IPS DF 6.9 (cell line): ENCODE measurements at regions not wholly inside any gene's neighbourhood (a gene's known extent, or its start where the extent isn't known, plus 50 kb on each side); places are given as distances from the start of the nearest gene placed in this dataset.

Experiments
- DNase-seq: peaks from one replicate; pipeline ENCODE4 v3.0.0-alpha.2; 2013; ENCODE audit warnings: low read depth, low spot score
- H3K27ac ChIP-seq: one replicate; pipeline ENCODE4 v1.5.1; 2013; ENCODE audit warnings: low read length, control low read depth
- H3K27me3 ChIP-seq: 2 replicates; pipeline ENCODE4 v1.6.1; 2013; ENCODE audit warnings: mild to moderate bottlenecking, low read length; ENCODE audit not compliant: control insufficient read depth, insufficient read depth
- H3K36me3 ChIP-seq: 2 replicates; pipeline ENCODE4 v1.6.1; 2013; ENCODE audit warnings: low read length; ENCODE audit not compliant: control insufficient read depth, insufficient read depth
- H3K4me1 ChIP-seq: 2 replicates; pipeline ENCODE4 v1.6.1; 2013; ENCODE audit warnings: low read length; ENCODE audit not compliant: control insufficient read depth, insufficient read depth
- H3K4me3 ChIP-seq: 2 replicates; pipeline ENCODE4 v1.5.1; 2013; ENCODE audit warnings: mild to moderate bottlenecking, low read length
- H3K9me3 ChIP-seq: 2 replicates; pipeline ENCODE4 v1.6.1; 2013; ENCODE audit warnings: low read length, inconsistent platforms; ENCODE audit not compliant: control insufficient read depth, insufficient read depth
- WGBS: extraction: QIAGEN DNeasy Blood & Tissue Kit; methylation state at CpG from one replicate; pipeline ENCODE4 v1.1.7; 2013; ENCODE audit warnings: mixed read lengths, missing lambda C conversion rate; ENCODE audit not compliant: insufficient read length, insufficient coverage; 5-methylcytosine and 5-hydroxymethylcytosine counted together

DNA sequence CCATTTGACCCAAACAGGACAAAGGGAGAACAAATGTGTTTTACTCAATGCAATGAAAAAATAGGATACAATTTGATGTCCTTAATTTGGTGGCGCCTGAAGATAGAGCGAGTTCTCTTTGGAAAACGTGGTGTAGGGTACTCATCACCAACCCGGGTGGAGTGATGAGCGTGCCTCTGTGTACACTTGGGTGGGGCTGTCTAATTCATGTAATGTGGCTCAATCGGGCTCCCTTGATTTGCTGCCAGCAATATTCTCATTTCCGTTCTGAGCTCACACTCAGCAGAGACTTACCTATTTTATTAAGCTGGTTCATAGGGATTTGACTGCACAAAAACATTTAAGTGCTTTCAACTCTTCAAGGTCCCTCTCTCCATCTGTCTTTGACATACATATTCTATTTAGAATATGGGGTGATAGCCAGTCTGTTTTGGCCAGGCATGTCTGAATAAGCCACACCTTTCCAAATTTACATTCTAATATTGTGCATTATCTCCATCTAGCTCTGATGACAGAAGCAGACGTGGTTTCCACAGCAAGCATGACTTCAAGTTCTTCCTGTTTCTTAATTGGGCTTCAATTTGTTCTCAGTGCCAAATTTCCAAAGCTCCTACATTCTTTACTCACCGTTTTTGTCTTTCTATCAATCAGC lies 162.5 kb downstream of the IRX2 start:
- Histone ChIP-seq H3K27me3 (no peaks in the 10 kb centered on the region), H3K27ac (no peak overlapping the region), H3K36me3 (no peaks in the 10 kb centered on the region), H3K4me1 (no peaks in the 10 kb centered on the region), H3K4me3 (no peak overlapping the region), H3K9me3 (no peaks in the 10 kb centered on the region)
- WGBS: no CpG with 5 or more reads among the region's 9 CpGs
- no peak for DNase-seq

- H3K9me3 ChIP-seq: no peaks in the 10 kb centered on the region
- WGBS: no CpG with 5 or more reads among the region's 15 CpGs
- H3K4me3 ChIP-seq: no peak overlapping the region
- no peak for DNase-seq
- no peak overlapping the region for H3K27ac ChIP-seq
- no peaks in the 10 kb centered on the region for H3K4me1 ChIP-seq
- no peaks in the 10 kb centered on the region for H3K27me3 ChIP-seq
- H3K36me3 ChIP-seq: no peaks in the 10 kb centered on the region
These were observed 164.1 kb downstream of the IRX2 start for GRCh38 chr5:2587189-2588031.

GRCh38 chr5:2586016-2586715 lies 165.3 kb downstream of the IRX2 start:
- Histone ChIP-seq H3K4me1 (no peaks in the 10 kb centered on the region), H3K27me3 (no peaks in the 10 kb centered on the region), H3K36me3 (no peaks in the 10 kb centered on the region), H3K4me3 (no peak overlapping the region), H3K9me3 (no peaks in the 10 kb centered on the region), H3K27ac (no peak overlapping the region)
- no peak for DNase-seq
- no CpG with 5 or more reads among the region's 9 CpGs for WGBS

DNA sequence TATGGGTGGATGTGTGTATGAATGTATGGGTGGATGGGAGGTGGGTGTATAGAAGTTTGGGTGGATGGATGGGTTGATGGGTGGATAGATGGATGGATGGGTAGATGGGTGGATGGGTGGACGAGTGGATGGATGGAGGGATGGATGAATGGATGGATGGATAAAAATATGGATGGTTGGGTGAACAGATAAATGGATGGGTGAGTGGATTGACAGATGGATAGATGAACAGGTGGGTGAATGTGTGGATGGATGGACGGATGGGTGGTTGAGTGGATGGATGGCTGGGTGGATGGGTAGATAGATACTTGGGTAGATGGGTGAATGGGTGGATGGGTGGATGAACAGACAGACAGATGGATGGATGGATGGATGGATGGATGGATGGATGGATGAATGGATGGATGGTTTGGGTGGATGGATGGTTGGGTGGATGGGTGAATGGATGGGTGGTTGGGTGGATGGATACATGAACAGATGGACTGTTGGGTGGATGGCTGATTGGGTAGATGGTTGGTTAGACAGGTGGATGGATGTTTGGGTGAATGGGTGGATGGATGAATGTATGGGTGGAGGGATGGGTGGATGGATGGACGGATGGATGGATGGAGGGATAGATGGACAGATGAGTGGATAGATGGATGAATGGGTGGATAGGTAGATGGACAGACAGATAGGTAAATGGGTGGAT lies 166.8 kb downstream of the IRX2 start:
- Histone ChIP-seq H3K4me3 (no peak overlapping the region), H3K27me3 (no peaks in the 10 kb centered on the region), H3K9me3 (no peaks in the 10 kb centered on the region), H3K4me1 (no peaks in the 10 kb centered on the region), H3K27ac (no peak overlapping the region), H3K36me3 (no peaks in the 10 kb centered on the region)
- no peak for DNase-seq
- 100% methylated on average over 2 of the region's 3 CpGs for WGBS

DNA sequence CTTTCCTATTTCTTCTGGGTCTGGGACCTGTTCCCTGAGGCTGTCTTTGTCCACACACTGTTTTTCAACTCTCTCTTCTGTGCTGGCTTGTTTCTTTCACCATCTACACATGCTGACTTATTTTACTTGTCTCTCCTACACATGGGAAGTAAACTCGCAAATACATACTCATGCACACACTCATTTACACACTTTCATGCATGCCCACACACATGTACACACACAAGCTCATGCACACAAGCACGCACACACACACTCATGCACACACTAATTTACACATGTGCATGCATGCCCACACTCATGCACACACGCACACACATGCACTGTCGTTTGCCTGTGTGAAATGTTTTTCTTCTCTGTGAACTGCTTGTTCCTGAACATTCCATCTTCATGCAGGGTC lies 169.0 kb downstream of the IRX2 start:
- no peaks in the 10 kb centered on the region for H3K4me1 ChIP-seq
- no peaks in the 10 kb centered on the region for H3K27me3 ChIP-seq
- no peaks in the 10 kb centered on the region for H3K9me3 ChIP-seq
- WGBS: no CpG with 5 or more reads among the region's 4 CpGs
- H3K4me3 ChIP-seq: no peak overlapping the region
- H3K27ac ChIP-seq: no peak overlapping the region
- no peak for DNase-seq
- no peaks in the 10 kb centered on the region for H3K36me3 ChIP-seq

GRCh38 chr5:2582106-2582505 lies 169.4 kb downstream of the IRX2 start:
- no peaks in the 10 kb centered on the region for H3K9me3 ChIP-seq
- H3K27me3 ChIP-seq: no peaks in the 10 kb centered on the region
- no peak overlapping the region for H3K27ac ChIP-seq
- H3K36me3 ChIP-seq: no peaks in the 10 kb centered on the region
- H3K4me1 ChIP-seq: no peaks in the 10 kb centered on the region
- WGBS: no CpG with 5 or more reads among the region's 7 CpGs
- no peak overlapping the region for H3K4me3 ChIP-seq
- DNase-seq: no peak

GRCh38 chr5:2581418-2581817 lies 170.1 kb downstream of the IRX2 start:
- WGBS: no CpG with 5 or more reads among the region's 5 CpGs
- Histone ChIP-seq H3K27ac (no peak overlapping the region), H3K36me3 (no peaks in the 10 kb centered on the region), H3K9me3 (no peaks in the 10 kb centered on the region), H3K4me1 (no peaks in the 10 kb centered on the region), H3K27me3 (no peaks in the 10 kb centered on the region), H3K4me3 (no peak overlapping the region)
- DNase-seq: no peak

GRCh38 chr5:2579126-2579525 lies 172.4 kb downstream of the IRX2 start:
- H3K27ac ChIP-seq: no peak overlapping the region
- no CpG with 5 or more reads among the region's 5 CpGs for WGBS
- no peaks in the 10 kb centered on the region for H3K27me3 ChIP-seq
- H3K4me3 ChIP-seq: no peak overlapping the region
- H3K36me3 ChIP-seq: no peaks in the 10 kb centered on the region
- H3K4me1 ChIP-seq: peaks cover 3% of the 10 kb centered on the region; the same call in 1 of the 2 replicates
- no peak for DNase-seq
- H3K9me3 ChIP-seq: no peaks in the 10 kb centered on the region

DNA sequence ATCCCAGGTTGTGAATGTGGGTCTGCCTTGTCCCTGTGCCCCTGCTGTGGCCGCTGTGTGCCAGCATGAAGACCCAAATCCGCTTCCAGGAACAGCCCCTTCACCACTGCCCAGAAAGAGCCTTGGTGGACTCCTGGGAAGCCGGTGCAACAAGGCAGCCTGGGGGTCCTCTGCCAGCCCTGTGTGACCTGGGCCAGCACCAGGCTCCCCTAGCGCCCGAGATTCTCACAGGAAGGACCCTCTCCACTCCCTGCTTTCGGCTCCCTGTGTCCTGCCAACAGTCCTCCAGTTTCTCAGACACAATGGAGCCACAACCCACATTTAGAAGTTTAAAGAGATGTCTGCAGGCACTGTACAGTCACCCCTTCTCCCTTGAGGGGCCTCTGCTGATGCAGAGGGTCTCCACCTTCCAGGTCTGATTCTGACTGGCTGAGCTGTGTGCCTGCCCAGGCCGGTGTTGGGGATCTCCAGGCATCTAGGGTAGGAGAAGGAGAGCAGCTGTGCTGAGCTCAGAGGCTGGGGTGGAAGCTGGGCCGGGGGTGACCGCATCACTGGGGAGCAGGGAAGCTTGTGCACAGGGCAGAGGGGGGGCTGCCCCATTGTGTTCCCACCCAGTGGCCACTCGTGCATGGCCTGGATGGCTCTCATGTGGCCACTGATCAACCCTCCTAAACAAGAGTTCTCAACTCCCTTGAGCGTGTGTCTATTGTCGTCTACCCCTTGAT lies 174.0 kb downstream of the IRX2 start:
- Histone ChIP-seq H3K9me3 (no peaks in the 10 kb centered on the region), H3K4me3 (no peak overlapping the region), H3K27me3 (no peaks in the 10 kb centered on the region), H3K36me3 (no peaks in the 10 kb centered on the region), H3K27ac (no peak overlapping the region), H3K4me1 (peaks cover 3% of the 10 kb centered on the region; the same call in 1 of the 2 replicates)
- no CpG with 5 or more reads among the region's 12 CpGs for WGBS
- DNase-seq: no peak

DNA sequence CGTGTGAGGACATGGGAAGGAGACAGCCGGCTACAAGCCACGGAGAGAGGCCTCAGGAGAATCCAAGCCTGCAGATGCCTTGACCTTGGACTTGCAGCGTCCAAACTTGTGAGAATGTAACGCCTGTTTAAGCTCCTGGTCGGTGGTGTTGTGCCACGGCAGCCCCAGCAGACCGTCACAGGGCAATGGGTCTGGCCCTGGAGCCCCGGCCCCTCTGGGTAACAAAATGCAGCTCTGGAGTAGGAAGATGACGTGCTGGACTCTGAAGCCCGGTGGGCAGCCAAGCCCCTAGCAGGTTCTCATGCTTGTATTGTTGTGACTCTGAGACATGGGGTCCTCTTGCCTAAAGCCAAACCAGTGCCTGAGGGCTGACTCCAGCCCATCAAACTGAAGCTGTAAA lies 174.7 kb downstream of the IRX2 start:
- DNase-seq: no peak
- WGBS: no CpG with 5 or more reads among the region's 11 CpGs
- Histone ChIP-seq H3K27ac (no peak overlapping the region), H3K36me3 (no peaks in the 10 kb centered on the region), H3K27me3 (no peaks in the 10 kb centered on the region), H3K9me3 (no peaks in the 10 kb centered on the region), H3K4me3 (no peak overlapping the region), H3K4me1 (peaks cover 3% of the 10 kb centered on the region; the same call in 1 of the 2 replicates)
